ENCODE measurements at regions not wholly inside any gene's neighbourhood (a gene's known extent, or its start where the extent isn't known, plus 50 kb on each side); places are given as distances from the start of the nearest gene placed in this dataset.

DNA sequence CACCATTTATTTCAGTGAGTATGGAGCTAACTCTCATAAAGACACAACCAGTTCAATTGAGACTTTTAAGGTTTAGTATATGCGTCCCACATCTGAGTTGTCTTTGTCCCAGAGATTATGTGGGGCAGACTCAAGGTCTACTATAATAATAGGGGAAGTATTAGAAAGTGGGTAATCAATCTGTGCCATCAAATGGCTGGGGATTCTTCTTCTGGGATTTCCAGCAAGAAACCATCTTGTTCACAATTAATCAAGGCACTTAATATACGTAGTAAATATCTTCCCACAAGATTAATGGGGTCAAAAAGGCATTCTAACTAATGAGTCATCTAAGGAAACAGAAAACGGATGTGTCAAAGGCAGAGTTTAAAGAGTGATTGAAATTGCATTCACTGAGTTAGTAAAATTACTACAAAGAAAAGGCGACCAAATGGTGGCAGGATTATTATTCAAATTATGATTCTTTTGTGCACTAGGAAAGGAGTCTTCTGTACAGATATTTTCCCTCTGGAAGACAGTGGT lies 179.8 kb upstream of the REG3G start:
- H3K79me2 ChIP-seq (ENCODE audit: insufficient read depth, low read length) = no peaks in the 10 kb centered on the region
- no peak overlapping the region for H3K27ac ChIP-seq (ENCODE audit: insufficient read length, low read depth, low read length)
- H3K27me3 ChIP-seq (ENCODE audit: insufficient read depth, low read length) = peaks cover 4% of the 10 kb centered on the region; the same call in 1 of the 2 replicates
- TF ChIP-seq, protein P1, sequence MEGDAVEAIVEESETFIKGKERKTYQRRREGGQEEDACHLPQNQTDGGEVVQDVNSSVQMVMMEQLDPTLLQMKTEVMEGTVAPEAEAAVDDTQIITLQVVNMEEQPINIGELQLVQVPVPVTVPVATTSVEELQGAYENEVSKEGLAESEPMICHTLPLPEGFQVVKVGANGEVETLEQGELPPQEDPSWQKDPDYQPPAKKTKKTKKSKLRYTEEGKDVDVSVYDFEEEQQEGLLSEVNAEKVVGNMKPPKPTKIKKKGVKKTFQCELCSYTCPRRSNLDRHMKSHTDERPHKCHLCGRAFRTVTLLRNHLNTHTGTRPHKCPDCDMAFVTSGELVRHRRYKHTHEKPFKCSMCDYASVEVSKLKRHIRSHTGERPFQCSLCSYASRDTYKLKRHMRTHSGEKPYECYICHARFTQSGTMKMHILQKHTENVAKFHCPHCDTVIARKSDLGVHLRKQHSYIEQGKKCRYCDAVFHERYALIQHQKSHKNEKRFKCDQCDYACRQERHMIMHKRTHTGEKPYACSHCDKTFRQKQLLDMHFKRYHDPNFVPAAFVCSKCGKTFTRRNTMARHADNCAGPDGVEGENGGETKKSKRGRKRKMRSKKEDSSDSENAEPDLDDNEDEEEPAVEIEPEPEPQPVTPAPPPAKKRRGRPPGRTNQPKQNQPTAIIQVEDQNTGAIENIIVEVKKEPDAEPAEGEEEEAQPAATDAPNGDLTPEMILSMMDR (conservative IDR thresholded peaks at IDR 0.05) = no peak
- H2BK15ac ChIP-seq (ENCODE audit: low read depth, low read length) = no peak overlapping the region
- H3K9ac ChIP-seq (ENCODE audit: extremely low read depth, insufficient read length, low read length) = no peak overlapping the region
- H4K8ac ChIP-seq (replicated peaks; ENCODE audit: insufficient read length, low read depth, low read length) = no peak overlapping the region
- no peak for DNase-seq
- Mint-ChIP-seq H3K4me1 (no peaks in the 10 kb centered on the region), H3K4me3 (no peak overlapping the region), H3K9me3 (peaks cover 2 to 5% of the 10 kb centered on the region in 2 experiments; a peak in 3 of 5 replicates), H3K27me3 (ENCODE audit: low read depth) (peaks cover 23% of the 10 kb centered on the region), H3K36me3 (ENCODE audit: insufficient read depth in 1 of 3, low read depth in 3 of 3) (no peaks in the 10 kb centered on the region), H3K27ac (no peak overlapping the region)
- H3K4ac ChIP-seq (ENCODE audit: low read depth, low read length) = no peak overlapping the region
- H2BK5ac ChIP-seq (ENCODE audit: insufficient read length, low read length) = no peak overlapping the region
- H3K4me1 ChIP-seq (ENCODE audit: insufficient read depth, low read length) = no peaks in the 10 kb centered on the region
- H2BK12ac ChIP-seq (ENCODE audit: insufficient read length, low read depth, low read length) = no peak overlapping the region
- H3K9me3 ChIP-seq (ENCODE audit: control insufficient read depth, low read depth, low read length) = no peaks in the 10 kb centered on the region
- H2BK120ac ChIP-seq (ENCODE audit: low read depth, low read length, poor library complexity, severe bottlenecking) = no peak overlapping the region
- H3K4me2 ChIP-seq (ENCODE audit: insufficient read depth, insufficient read length, low read length) = no peak overlapping the region
- H3K18ac ChIP-seq (ENCODE audit: insufficient read length, low read depth, low read length) = no peak overlapping the region
- H3K14ac ChIP-seq (ENCODE audit: insufficient read depth, low read length) = no peak overlapping the region
- WGBS (ENCODE audit: extremely low coverage, insufficient read length, low lambda C conversion rate) = no CpG with 5 or more reads among the region's 4 CpGs
- H4K5ac ChIP-seq (ENCODE audit: insufficient read length, low read depth, low read length) = no peak overlapping the region
- no peak overlapping the region for H3T11ph ChIP-seq (ENCODE audit: low read length)
- no peaks in the 10 kb centered on the region for H3K79me1 ChIP-seq (ENCODE audit: insufficient read depth, low read depth, low read length, poor library complexity, severe bottlenecking)
- no peak overlapping the region for H2BK20ac ChIP-seq (ENCODE audit: low read depth, low read length, poor library complexity, severe bottlenecking)
- no peak overlapping the region for H3K23ac ChIP-seq (ENCODE audit: insufficient read length, low read depth, low read length)
- no peak overlapping the region for H3K56ac ChIP-seq (ENCODE audit: insufficient read length, low read depth, low read length)
- no peak overlapping the region for H4K91ac ChIP-seq (ENCODE audit: insufficient read length, low read depth, low read length)
- no peak overlapping the region for H2AK5ac ChIP-seq (ENCODE audit: insufficient read length, low read length)
- no peaks in the 10 kb centered on the region for H3K23me2 ChIP-seq (ENCODE audit: insufficient read length, low read depth, low read length, poor library complexity, severe bottlenecking)
- H2AFZ ChIP-seq (ENCODE audit: low read length) = no peak overlapping the region
- no peaks in the 10 kb centered on the region for H4K20me1 ChIP-seq (ENCODE audit: control insufficient read depth, insufficient read depth, insufficient read length)

Data from H9 (cell line).